SIG-M5 (cell line): ENCODE measurements at regions not wholly inside any gene's neighbourhood (a gene's known extent, or its start where the extent isn't known, plus 50 kb on each side); places are given as distances from the start of the nearest gene placed in this dataset.

Experiments
- DNase-seq: peaks from one replicate; lab custom pipeline; 2025; lab: John Stamatoyannopoulos, UW

DNA sequence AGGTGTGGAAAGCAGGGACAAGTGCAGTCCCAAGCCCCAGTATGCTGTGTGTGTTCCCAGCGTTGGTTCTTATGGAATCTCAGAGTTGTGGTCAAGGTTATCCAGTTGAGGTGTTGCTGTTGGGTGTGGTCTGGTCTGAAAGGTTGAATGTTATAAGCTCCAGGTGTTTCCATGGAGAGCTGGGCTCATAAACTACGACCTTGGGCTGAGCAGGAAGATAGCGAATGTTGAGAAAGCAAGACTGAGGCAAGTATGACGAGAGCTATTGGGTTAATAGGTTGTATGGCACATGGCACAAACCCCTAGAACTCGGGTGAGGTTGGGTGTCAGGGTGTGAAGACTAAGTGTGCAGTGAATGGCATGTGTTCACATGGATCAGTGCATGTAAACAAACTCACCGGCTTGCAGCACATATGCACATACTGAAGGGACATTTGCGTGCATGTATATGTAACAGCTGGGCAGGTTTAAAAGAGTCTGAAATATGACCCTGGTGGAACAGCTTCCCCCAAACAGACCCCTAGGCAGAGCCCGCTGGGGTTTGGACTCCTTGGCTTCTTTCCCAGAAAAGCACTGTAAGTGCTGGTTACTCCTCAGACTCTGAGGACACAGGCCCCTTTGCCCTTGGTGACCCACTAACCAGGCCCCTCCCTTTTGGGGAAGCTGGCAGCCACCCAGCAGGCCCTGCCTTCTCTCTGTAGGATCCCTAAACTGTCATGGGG is 117.5 kb downstream of the NAV1 start:
- DNase-seq, result no peak

DNA sequence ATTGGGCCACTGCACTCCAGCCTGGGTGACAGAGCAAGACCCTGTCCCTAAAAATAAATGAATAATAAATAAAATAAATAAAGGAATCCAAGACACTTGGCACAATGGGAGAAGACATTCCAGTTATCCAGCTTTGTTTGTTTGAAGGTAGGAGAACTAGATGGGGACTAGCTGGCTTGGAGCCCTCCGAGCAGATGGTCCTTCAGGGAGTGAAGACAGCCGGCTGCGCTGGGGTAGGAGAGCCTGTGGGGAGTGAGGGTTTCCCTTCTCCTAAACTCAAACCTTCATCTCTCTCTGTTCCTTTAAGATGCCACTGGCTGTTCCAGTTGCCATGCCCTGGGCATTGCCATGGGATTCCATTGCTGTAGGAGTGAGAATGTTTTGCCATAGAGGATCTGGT is 120.6 kb downstream of the NAV1 start:
- DNase-seq, result no peak

DNA sequence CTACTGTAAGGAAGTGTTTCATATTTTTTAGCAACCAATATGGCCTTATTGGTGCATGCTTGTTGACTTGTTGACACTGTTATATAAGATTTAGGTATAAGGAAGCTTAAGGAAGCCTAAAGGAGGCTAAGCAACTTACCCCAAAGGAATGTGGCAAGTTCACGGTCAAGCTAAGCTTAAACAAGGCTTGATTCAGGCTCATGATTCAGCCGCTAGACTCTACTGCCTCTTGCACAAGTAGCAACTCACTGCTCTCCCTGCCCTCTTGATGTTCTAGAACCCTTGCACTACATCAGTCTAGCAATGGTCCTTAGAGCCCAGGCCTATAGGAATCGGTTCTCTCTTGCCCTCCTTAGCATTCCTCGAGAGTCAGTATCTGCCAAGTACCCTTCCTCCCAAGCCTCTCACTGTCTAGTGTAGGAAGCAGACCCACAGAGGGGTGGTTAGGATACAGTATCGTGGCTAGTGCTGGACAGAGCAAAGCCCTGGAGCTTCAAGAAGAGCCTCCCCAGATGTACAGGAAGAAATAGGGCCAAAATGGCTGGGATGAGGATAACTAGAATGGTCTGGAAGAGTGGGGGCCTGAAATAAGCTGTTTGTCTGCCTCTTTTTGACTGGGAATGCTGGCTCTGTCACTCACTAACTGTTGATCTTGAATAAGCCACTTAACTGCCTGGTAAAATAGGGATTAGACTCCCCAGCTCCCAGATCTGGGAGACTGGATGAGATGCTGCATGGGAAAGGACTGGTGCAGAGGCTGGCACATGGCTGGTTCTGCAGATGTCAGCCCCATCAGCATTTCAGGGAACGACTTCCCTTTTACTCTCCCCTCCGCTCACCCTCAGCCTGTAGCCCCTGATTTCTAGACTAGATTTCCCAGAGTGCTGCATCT is 122.2 kb downstream of the NAV1 start:
- DNase-seq, result no peak

DNA sequence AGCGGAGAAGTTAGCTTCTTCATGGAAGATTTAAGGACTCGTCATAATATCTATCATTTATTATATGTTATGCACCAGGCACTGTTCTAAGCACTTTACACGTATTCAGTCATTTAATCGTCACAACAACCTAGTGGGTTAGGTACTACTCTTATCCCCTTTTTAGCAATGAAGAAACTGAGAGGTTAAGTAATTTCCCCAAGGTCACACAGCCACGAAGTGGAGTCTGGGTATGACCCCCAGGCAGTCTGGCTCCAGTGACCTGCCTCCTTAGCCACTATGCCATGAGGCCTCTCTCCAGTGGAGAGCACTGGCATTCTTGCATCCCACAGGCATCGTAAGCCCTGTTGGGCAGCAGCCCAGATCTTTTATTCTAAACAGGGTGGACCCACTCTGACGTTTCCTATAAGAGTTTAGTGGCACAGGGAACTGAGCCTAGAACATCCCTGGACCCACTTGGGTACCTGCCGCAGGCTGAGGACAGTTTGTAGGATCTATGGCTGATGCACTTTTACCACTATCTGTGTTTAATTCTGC is 123.0 kb downstream of the NAV1 start:
- no peak for DNase-seq

DNA sequence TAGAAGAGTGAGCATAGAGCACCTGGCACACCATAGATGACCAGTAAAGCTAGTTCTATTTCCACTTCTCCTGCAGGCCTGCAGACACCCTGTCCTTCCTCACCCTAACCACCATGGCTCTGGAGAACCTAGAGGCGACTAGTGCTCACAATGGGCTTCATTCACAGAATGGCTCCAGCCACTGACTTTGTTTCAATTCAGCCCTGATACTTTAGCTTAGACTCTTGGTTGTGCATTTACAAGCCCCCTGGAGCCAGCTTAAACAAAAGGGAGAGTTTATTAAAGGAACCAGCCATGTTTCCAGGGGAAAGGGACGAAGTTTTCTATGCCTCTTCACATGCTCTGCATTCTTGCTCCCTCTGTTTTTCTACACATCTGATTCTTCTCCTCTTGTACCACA is 123.7 kb downstream of the NAV1 start:
- DNase-seq, result no peak

DNA sequence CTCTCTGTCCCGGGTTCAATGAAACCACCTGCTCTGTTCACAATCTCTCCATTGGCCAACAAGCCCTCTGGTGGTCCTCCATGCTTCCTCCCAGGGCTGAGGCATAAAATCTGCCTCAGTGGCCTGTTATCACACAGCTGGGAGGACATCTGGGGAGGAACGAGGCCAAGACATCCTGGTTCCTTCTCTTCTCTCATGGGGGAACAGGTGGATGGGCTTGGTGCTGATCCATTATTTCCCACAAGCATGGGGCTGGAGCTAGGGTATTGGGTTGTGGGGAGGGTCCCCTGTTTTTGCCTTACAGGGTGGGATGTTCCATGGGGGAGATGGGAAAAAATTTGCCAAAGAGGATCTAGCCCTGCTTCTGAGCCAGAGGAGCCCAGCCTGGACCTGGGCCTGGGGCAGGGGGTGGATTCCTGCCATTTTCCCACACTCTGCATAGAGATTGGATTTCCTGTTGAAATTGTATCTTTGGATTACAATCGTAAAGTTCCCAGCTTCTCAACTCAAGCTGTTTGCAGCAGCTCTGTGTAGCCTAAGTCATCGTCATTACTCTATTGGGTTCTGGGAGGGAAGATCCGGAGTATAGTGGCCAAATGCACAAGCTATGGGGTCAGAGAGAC is 124.7 kb downstream of the NAV1 start:
- DNase-seq, result no peak

DNA sequence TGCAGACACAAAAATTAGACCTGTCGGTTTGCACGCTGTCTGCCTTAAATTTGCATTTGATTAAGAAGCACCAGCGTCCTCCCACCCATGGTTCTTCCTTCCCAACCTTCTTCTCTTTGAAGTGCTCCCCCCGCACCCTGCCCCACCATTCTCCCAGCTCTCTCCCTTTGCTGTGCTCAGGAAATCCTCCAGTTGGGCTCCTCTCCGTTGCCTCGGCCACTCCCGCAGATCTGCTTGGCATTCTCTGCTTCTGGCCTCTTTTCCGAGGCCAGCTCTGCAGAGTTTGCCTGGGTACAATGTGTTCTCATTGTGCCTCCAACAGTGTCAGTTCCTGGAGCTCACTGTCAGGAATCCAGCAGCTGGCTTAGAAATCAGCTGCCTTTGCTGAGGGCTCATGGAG is 126.1 kb downstream of the NAV1 start:
- DNase-seq, result no peak

DNA sequence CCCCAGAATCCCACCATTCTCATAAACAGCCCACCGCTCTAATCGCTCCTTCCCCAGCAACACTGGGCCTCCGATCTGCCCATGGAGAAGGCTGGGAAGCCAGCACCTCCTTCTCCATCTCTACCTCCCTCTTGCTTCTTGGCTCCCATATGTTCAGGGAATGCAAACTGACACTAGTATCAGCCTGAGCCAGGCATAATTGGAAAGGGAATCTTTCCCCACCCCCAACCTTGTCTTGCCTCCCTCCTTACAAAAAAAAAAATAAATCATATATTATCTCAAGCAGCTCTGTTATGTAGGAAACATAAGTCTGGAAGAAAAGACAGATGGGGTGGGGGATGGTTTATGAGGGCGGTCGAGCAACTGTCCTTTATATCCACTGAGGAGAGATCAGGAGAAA is 127.2 kb downstream of the NAV1 start:
- DNase-seq, result no peak

DNA sequence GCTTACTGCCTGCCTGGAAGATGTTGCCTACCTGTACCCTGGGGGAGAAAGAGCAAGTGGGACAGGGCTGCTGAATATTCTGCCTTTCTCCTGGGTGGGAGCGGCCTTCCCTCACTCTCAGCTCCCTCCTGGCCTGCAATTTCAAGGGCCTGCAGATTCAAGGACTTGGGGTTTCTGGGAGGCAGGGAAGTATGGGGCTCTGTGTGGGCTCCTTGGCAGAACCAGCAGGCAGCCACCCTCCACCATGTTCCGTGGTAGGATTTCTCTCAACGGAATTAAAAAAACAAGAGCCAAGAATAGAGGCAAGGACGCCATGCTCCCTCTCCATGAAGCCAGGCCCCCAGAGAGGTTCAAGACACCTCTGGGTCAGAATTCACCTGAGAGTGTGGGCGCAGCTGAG is 127.7 kb downstream of the NAV1 start:
- DNase-seq, result no peak

DNA sequence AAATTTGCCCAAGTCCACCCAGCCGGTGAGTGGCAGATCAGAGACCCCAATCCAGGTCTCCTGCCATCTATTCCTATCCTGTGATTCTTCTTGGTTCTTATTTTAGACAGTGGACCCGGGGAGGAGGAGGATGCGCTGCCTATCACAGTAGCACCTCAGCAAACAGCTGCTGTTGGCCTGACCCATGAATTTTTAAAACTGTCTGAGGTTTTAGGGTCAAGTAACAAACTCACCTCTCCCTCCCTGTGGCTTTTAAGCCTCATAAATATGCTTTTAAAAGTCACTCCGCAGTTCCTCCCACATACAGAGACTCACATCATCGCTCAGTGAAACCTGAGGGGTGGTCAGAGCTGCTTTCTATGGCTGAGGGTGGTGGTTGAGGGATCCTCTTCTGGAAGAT is 128.6 kb downstream of the NAV1 start:
- no peak for DNase-seq

DNA sequence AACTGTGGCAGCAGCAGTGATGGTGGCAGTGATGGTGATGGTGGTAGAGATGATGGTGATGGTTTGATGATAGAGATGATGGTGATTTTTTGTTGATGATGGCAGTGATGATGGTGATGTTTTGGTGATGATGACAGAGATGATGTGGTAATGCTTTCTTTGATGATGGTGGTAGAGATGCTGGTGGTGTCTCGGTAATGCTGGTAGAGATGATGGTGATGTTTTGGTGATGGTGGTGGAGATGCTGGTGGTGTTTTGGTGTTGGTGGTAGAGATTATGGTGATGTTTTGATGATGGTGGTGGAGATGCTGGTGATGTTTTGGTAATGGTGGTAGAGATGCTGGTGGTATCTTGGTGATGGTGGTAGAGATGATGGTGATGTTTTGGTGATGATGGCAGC is 131.6 kb downstream of the NAV1 start:
- no peak for DNase-seq

DNA sequence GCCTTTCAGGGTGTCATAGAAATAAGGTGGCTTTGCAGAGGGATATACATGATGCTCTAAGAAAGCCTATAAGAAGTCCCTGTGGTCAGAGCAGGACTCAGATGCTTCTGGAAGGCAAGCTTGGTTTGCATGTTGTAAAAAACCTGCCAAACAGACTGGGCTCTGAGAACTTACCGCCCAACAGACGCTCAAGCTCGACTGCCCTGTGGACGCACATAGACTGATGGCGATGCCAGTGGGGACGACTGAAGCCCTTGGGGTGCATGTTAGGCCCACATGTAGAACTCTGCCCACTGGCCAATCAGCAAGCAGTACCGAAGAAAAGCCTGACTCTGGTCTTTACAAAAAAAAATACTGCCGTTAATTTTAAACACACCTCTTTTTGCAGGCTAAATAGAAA is 133.8 kb downstream of the NAV1 start:
- DNase-seq, result no peak

DNA sequence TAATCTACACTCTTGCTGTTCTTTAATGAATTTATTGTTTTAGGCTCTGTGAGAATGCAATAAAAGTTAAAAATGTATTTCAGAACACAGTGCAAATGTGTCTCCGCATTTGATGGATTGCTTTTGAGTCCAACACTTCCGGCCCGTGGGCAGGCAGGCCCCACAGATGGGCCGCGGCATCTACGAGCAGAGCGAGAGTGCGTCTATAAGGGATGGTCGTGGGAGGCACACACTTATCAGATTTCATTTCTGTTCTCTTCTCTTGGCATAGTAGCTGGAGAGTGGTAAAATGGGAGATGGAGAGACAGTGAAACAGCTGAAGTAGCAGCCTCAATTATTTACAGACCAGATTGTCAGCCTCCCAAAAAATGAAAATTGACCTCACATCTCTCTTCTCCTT is 134.2 kb downstream of the NAV1 start:
- no peak for DNase-seq

DNA sequence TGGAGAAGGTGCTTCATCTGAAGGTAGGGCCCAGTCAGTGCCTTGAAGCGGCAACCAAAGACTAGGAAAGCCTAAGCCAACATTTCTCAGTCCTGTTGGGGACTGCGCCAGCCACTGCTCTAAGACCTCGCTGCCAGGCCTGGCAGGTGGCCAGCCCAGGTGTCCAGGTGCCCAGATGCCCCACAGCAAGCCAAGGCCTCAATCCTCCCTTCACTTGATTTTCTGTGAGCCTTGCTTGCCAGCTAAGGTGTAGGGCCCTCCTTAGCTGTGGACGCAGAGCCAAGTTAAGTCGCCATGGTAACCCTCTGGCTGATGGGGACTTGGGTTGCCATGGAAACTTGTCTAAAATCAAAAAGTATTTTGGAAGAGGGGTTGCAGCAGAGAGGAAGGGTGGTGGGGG is 135.0 kb downstream of the NAV1 start:
- DNase-seq, result no peak

DNA sequence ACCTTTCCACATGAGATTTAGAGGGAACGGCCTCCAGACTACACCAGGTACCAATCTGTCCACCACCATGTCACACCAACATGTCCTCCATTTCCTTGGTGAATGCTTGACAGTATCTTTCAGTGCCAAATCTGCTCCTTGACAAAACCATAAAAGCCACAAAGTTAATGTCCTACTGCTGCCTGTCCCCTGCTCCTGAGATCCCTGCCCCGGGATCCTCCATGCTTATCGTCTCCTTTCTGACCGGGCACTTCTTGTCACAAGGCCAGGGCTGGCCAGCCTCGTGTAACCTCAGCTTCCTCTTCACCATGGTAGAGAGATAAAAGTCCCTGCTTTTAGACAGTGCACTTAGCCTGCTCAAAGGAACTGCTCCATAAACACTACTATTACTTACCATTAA is 136.2 kb downstream of the NAV1 start:
- DNase-seq, result no peak

DNA sequence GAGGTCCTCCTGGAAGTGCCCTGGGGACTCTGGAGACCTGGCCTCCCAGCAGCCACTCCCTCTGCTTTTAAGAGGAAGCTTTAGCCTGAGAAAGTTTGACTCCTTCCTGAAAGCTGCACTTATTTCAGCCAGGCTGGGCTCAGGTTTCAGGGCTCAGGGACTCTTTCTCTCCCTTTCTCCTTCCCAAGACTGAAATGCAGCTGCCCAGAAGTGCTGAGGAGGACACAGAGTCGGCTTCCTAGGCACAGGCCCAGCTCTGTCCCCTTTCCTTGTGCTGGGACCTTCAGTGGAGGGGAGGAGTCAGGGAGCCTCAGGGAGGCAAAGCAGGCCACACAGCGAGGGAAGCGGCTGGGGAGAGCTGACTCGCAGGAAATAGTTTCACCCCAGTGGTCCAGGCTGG is 137.3 kb downstream of the NAV1 start:
- no peak for DNase-seq

DNA sequence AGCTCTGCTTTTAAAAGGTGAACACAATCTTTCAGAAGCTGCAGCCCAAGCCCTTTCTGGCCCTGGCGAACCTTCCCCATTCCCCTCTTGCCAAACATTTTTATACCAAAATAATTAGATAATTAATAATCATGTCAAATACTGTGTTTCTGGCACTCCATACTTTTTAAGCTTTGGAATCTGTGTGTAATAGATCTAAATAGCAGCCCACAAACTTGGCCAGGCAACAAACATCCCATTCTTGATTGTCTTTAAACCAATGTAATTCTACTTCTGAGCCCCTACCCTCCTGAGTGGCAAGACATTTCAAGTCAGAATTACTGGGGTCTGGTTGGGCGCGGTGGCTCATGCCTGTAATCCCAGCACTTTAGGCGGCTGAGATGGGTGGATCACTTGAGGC is 137.7 kb downstream of the NAV1 start:
- no peak for DNase-seq

DNA sequence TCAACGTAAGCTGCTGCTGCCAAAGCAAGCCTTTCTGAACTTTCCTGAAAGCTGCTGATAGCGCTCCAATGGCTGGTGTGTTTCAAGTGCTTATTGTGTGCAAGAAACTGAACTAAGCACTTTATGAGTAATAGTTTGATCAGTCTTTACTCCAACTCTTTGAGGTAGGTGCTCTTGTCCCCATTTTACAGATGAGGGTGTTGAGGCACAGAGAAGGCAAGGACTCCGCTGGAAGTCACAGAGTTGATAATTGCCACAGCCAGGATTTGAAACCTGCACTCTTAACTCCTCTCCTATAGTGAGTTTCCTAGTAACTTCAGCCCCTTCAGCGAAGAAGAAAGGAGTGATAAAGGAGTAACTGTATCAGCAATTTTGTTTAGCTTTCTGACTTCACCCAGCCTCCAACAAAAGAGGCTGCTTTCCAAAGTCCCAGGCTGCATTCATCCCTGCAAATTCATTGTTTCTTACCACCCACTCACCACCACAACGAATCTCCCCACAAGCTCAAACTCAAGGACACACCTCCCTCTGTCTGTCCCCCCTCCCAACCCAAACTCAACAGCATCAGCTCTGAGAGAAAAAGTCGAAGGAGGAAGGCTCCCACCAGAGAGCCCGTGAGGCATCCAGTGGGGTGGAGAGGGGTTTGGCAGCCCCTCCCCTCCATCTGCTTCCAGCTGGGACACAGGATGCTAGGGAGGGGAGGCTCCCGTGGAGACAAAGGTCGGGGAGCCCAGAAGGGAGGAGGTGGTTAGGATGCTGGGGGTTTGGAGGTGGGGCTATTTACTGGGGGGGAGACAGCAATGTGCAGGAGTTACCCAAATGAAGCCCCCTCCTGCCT is 139.6 kb downstream of the NAV1 start:
- no peak for DNase-seq

DNA sequence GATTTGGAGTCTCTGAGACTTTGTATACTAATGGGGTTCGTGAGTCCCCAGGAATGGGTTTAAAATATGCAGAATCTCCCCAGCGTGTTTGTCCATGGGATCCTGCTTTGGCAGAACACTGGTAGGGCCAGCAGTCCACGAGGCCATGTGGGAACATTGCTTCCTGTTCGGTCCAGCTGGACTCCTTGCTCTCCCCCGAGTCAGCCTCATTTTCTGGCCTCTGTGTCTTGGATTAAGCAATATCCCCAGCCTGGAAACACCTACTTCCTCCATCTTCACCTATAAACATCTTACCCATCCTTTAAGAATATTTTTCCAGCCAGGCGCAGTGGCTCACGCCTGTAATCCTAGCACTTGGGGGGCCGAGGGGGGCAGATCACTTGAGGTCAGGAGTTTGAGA is 142.4 kb downstream of the NAV1 start:
- no peak for DNase-seq

DNA sequence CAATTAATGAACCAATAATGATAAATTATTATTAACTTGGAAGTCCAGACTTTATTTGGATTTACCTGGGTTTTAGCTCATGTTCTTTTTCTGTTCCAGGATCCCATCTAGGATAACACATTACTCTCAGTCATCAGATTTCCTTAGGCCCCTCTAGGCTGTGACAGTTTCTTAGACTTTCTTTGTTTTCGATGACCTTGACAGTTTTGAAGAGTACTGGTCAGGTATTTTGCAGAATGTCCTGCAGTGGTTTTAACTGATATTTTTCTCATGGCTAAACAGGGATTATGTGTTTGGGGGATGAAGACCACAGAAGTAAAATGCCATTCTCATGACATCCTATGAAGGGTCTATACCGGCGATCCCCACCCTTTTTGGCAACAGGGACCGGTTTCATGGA is 144.0 kb downstream of the NAV1 start:
- DNase-seq, result no peak

DNA sequence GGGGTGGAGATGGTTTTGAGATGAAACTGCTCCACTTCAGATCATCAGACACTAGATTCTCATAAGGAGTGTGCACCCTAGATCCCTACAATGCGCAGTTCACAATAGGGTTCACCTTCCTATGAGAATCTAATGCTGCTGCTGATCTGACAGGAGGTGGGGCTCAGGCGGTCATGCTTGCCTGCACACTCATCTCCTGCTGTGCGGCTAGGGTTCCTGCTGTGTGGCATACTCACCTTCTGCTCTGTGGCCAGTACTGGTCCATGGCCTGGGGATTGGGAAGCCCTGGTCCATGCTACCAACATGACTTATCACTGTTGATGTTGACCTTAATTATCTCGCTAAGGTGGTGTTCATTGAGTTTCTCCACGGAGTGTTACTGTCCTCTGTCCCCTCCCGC is 144.5 kb downstream of the NAV1 start:
- DNase-seq, result no peak

DNA sequence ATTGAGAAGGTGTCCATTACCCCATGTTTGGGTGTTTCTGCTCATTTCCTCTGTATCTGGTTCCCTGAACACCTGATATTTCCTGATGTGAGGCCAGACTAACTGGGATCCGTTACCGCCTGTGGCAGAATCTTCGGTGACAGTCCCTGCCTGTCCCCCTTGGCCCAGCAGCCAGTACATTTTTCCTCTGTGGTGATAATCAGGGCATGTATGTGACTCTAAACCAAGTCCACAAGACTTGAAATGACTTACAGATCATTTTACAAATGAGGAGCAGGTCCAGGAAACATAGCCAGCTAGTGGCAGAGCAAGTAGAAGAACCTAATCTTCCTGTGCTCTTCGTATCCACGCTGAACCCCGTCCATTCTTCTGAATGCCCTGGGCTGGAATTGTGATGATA is 143.5 kb upstream of the IPO9 start:
- no peak for DNase-seq
